UCSD-AML1 (cell line): ENCODE measurements at regions not wholly inside any gene's neighbourhood (a gene's known extent, or its start where the extent isn't known, plus 50 kb on each side); places are given as distances from the start of the nearest gene placed in this dataset.

Experiments
- DNase-seq: peaks from one replicate; lab custom pipeline; 2025; ENCODE audit not compliant: unreplicated experiment; lab: John Stamatoyannopoulos, UW

DNA sequence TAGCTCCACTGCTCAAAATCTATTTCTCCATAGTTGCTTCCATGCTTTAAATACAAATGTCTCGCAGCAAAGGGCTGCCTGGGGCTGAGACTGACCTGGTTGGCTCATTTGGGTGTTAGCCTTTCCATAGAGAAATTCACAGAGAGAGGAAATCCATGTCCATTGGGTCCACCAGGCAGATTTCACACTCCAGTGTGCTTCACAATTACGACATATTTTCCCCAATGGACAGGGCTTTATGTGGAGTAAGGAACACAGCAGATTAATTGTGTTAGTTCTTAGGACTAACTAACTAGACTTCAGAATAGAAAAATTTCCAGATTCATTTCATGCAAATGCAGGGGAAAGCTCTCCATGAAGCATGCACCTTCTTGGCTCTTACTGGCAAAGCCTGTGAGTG lies 180.7 kb downstream of the FBXO15 start:
- no peak for DNase-seq

DNA sequence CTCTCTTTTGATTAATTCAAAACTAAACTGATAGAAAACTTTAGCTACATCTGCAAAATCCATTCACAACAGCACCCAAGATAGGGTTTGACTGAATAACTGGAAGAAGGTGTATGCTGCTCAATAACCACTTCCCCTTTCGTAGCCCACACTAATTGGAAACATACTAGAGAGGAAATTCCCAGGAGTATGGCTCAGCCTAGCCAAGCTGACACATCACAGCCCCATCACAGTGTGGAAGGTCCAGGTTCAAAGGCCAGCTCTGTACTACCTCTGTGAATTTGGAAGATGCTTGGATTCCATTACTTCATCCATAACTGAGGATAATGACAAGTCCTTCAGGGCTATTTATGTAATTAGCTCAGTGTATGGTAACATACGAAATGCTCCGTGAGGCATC lies 185.4 kb downstream of the FBXO15 start:
- peak; percentile 18 for DNase-seq

DNA sequence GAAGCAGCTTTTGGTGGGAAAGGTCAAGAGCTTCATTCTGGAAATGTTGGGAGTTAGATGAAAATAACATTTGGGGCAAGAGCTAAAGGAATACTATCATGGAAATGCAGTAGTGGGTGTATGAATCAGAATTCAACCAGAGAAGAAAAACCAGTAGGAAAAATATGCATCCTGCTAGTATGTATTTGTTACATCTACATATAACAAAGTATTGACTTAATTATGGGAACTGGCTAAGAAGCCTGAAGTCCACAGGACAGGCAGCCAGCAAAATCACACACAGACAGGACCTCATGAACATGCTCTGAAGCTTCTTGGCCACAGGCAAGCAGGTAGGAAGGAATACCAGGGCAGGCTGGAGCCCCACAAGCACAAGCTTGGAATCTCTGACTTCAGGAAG lies 185.8 kb downstream of the FBXO15 start:
- DNase-seq, result no peak

DNA sequence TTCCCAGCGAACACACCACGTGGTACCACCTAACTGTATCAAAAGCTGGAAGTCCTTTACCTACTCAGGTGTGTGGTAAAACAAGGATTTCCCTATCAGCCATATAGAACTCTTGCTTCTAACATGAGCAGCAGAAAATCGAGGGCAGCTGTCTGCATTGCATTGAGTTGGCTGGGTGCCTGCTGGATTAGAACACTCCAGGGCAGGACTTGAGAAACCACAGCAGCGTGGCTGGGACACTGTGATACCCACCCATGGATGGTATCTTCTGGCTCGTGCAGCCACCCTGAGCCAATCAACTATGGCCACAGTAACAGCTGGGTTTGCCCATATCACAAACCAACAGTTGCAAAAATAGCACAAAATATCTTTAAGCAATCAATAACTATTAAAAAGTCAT lies 188.3 kb downstream of the FBXO15 start:
- DNase-seq, result no peak

DNA sequence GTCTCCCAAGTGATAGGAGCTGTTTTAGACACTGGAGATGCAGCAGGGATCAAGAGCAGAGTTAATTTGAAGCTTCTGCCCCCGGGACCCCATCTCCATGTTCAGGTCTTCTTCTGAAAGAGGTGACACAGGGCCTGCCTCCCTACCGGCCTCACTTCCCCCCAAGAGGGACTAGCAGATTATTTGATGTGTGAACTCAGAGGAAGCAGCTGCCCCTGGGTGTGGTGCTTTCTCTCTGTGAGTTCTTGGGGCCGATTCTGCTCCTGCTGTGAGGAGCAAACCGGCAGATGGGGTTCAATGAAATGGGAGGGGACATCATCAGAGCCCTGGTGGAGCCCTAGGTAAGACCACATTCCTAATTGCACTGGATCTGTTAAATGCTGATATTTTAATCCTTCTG lies 193.4 kb downstream of the FBXO15 start:
- DNase-seq, result no peak

DNA sequence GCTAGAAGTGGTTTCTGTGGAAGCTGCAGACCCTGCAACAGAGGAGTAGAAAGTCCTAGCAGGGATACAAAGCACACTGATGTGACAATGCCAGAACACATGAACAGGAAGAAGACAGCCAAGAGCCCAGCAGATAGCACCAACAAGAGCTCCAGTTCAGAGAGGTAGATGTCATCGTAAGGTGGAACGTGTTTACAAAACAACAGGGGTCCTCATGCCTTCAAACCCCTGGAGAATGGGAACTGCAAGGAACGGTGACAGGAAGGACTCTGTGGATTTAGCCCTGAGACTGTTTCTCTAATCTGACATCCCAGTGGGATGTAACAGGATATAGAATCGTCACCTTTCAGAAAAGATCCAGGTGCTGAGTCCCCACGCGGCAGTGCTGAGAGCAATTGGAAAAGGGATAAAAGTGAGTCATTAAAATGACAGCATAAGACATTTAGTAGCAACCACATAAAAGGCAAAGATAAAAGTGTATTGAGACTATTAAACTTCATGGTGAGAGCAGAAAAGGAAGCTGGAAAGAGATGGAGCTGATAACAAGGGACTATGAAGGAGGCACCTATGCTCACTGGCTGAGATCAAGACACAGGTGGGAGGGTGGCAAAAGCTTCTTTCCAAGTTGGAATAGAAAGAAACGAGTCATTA lies 195.2 kb downstream of the FBXO15 start:
- no peak for DNase-seq

DNA sequence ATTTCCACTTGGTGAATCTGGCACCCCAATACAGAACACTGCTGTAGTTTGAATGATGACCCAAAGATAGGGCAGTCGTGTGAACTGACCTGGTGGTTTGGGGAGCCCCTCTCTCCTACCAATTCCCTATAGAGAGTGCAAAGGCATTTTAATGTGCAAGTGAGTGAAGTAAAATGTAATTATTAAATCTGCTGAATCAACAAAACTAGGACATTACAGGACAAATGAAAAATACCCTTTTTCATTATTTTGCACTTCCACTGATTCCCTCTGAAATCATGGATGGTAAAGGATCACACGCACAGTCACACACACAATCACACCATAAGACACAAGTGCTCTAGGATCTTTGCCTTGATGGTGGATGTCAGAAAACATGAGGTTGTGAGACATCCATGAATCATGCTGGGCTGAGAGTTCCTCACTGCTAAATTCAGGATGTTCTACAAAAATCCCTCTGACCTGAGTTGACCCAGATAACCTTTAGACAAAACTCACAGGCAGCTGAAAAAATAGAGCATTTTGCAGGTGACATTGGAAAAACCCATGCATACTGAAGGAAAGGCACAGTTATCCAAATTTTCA lies 197.4 kb downstream of the FBXO15 start:
- no peak for DNase-seq

DNA sequence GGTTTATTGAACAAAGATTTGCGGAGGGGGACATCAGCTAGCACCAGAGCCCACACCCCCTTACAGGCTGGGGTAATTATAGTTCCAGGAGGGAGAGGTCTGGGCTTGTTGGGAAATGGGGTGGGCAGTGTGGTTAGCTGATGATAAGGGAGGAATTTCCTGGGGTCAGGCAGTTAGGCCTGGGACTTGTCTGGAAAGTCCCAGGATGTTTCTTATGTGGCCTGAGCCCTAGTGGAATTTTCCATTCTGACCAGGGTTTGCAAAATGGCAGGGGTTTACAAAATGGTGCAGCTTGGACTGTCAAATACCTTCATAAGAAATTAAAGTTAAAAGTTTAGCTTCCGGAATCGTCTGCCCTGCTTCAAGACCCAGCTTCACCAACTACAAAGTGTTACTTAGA lies 199.1 kb downstream of the FBXO15 start:
- no peak for DNase-seq

DNA sequence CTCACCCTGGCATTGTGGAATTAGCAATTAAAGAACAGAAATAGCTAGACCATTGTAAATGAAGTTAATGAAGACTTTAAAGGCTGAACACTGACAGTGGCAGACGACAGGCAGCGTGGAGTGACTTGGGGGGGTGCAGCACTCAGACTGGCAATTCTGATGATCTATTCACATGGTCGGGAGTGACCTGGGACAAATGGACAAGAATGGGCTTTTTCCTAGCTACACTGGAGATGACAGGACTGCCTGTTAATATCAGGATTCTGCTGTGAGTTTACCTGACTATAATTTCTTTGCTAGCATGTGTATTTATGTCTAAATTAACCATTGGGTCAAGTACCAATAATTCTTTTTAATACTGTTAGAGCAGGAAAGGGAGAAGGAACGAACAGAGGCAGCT lies 199.6 kb downstream of the FBXO15 start:
- DNase-seq, result no peak

DNA sequence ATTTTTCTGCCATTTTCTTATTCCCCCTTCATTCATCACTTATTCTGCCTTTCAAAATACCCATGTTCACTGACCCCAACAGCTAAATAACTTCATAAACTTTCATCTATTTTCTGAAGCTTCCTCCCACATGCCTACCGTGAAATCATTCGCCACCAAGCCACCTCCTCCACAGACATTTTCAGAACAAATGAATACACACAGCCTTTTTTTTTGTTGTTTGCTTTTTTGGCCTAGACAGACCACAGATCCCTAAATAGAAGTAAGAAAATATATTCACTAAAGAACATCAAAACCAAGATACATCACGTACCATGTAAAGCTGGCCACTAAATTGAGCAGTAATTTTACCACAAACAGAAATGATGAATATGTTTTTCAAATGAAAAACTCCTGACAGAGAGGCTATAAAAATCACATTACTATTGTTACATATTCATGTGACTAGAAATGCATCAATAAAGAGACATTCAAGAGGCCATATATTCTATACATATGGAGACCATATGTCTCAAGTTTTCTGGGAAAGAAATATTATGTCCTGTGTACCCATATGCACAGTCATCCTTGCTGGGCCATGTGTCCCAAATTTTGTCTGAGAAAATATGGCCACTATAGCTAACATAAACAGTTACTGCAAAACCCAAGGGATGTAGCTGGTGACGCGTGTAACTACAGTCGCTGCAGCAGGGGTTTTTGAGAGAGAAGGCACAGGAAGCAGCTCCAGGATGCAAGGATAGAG lies 200.3 kb downstream of the FBXO15 start:
- no peak for DNase-seq

DNA sequence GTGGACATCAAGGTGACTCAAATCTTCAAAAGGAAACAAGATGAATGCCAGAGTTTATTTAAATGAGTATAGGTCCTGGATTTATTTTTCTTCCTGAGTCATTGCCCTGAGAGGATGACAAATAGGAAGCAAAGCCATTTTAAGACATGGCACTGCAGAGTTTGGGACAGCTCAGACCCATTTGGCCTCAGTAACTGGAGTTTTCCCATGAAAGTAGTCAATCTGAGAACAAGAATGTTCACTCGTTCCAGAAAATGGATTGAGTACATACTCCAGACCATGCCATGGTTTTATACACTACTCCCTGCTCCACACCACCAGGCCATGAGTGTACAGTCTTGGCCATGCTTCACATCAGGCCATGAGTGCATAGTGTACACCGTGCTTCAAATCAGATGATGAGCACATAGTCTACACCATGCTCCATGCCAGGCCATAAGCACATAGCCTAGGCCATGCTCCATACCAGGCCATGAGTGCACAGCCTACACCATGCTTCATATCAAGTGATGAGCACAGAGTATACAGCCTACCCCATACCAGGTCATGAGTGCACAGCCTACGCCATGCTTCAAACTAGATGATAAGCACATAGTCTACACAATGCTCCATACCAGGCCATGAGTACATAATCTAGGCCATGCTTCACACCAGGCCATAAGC lies 202.4 kb downstream of the FBXO15 start:
- DNase-seq, result no peak

DNA sequence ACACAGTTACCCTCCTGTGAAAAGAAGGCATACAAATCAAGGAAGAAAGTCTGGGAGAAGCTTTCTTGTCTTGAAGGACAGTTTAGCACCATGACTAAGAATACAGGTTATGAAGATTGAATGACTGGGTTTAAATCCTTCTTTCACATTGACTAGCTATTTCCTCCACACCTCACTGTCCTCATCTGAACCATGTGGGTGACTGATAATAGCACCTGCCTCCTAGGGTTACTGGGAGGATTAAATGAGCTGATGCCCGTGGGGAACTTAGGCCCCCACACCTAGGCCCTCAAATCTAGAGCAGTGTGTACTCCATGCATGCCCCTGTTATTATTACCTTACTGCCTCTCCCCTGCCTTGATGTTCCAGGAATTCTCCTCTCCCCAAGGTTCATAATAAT lies 202.9 kb downstream of the FBXO15 start:
- DNase-seq, result no peak

DNA sequence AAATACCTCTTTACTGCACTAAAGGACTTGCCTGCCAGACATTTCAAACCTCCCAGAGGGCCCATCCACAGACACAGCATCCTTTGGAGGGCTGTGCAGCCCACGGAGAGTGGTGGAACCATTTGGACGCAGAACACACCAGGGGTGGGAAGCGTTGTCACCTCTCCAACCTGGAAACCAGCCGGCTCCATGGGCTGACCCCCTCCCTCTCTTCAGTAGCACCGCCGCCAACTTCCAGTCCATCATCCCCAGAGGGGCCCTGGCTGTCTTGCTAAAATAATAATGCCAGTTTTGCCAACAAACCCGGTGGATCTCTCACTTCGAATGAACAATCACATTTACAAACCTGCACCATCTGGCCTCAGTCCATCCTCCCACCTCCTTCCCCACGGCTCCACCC lies 203.9 kb downstream of the FBXO15 start:
- no peak for DNase-seq

DNA sequence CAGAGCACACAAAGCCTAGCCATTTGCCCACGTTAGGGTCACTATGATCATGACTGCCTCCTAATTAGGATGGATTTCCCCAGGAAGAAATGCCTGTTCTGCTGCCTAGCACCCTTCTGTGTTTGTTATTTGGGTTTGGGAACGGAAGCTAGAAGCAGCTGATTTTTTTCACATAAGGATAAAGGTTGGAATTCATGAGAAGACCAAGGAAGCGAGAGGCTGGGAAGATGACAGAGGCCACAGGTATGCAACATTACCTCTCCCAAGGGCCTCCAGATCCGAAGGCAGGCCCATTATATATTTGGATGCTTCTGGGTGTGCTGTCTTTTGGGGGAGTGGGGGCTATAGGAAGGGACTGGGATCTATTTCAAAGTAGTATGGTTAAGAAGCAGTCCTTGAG lies 204.7 kb downstream of the FBXO15 start:
- no peak for DNase-seq

DNA sequence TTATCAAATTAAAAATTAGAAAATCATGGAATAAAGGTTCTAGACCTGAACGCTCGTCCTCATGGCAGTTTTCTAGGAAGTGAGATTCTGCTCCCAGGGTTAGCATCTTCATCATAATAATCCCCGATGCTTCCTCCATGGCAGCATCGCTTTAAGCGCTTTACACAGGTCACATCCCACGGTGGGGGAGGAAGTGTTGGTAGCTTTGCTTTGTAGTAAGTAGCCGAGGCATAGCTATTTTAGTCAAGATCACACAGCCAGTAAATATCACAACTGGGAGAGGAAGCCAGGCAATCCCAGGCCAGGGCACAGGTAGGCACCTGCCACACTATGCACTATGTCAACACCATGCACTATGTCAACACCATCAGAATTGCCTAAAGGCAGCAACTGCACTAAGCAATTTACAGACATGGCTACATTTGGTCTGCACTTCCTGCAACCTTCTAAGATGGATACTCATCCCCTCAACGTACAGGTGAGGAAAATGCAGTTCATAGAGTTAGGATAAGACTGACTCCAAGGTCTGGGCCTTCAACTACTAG lies 205.5 kb downstream of the FBXO15 start:
- DNase-seq, result no peak

DNA sequence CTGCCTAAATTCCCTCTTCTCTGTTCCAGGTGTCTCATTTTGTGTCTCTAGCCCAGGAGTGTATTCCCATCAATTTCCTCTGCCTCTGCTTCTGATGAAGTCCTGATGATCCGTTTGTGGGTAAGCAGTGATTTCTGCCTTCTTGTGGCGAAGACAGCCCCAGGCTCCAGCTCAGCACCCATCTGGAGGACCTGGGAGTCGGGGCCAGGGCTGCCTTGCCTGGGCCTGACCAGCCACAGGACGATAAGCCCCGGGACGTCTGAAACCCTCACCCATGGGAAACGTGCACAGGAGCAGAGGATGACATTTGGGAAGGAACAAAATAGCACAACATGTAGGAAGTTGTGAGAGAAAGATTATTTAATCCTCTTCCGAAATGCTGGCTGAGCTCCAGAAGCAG lies 206.9 kb downstream of the FBXO15 start:
- DNase-seq, result no peak

DNA sequence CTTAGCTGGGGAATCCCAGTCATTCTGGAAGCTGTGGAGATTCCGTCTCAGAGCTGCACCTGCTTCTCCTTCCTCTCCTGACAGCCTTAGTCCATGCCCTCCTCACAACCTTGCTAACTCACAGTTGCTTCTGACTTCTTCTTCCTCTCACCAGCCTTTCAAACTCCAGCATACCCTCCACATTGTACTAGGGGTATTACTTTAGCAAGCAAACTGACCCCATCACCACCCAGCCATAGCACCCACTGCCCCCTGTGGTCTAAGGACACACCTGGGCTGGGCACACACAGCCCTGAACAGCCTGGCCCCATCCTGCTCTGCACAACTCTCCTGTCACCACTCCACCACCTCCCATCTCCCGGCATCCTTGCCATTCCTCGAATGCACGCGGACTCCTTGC lies 208.2 kb downstream of the FBXO15 start:
- no peak for DNase-seq

DNA sequence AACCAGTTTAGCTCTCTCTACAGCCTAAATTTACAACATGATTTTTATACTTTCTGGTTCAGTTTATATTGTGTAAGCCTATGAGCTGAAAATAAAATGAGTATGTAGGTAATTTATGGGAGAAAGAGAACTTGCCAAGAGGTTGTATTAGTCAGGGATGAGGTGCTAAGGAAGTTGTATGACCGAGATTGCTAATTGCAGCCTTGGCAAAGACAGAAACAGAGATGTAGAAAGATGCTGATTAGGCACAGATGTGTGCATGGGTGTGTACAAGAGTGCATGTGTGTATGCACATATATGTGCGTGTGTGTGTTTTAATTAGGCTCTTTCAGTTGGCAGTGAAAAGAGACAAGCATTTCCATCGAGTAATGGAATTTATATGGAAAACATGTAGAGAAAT lies 213.9 kb downstream of the FBXO15 start:
- no peak for DNase-seq

DNA sequence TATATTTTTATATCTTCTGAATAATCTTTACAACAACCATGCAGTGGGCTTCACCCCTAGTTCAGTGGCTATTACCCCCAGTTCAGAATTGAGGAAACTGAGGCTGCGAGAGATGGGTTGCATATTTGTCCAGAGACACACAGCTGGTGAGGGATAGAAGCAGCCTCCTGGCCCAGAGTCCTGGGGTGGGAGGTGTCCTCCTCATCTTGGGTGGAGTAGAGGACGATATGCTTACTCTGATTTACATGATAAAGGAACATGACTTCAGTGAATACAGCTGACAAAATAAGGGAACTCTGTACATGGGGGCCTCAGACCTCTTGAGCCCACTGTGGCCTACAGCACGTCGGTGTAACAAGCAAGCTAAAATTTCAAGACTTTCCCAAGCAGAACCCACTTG lies 214.7 kb downstream of the FBXO15 start:
- no peak for DNase-seq

DNA sequence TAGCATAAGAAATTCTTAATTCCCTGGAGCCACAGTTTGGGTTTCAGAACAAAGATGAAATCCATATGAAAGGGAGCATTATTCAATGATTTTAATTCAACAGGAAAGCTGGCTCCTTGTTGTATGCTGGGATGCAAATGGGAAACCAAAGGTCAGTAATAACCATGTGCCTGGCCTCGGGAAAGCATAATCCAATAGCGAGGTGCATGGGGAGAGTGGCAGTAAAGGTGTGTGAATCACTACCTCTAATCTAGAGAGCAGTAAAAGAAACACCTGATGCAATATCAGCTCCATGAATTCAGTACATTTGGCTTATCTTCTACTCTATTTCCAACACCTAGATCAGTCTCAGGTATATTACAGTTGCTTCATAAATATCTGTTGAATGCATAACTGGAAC lies 220.1 kb downstream of the FBXO15 start:
- no peak for DNase-seq

DNA sequence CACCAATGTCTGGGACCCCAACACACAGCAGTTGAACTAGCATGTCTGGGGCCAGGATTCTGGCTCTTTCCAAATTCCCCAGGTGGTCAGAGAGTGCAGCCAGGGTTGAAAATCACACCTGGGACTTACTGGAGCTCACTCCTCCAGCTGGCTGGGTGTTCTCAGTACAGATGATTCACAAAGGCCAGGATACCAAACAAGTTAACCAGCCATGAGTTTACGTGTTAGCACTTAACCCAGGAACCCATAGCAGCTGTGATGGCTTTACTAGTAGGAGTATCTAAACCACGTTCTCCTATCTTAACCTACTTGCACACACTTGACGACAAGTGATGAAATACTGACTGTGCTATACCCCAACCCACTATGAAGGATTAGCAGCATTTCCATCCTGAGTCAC lies 222.8 kb downstream of the FBXO15 start:
- DNase-seq, result no peak

DNA sequence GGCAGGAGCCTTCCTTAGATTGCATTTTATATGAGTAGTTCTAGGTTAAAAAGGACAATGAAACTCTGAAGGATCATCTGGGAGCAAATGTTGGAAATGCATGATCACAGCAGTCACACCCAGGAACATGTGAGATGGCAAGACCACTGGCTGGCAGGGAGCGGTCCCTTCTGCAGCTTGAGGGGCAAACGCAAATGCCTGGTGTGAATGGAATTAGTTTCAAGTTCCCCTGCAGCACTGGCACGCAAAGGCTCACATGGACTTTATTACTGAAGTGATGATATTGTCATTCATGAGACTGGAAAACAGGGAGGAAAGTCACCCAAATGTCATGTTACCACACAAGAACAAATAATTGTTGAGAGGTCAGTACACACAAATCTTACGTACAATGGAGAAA lies 223.3 kb downstream of the FBXO15 start:
- no peak for DNase-seq
